Stomach (tissue), 4 donors: ENCODE measurements at regions not wholly inside any gene's neighbourhood (a gene's known extent, or its start where the extent isn't known, plus 50 kb on each side); places are given as distances from the start of the nearest gene placed in this dataset.

Experiments used
- CTCF ChIP-seq, 7 experiments: fragments of 450-650 bp in 4 of 7; fragments of 200-600 bp in 3 of 7; sonication (generic) in 3 of 7; IDR thresholded peaks; one replicate each; pipeline ENCODE4 v1.5.1; 2016 to 2019; ENCODE audit warnings: antibody characterized with exemption in 7 of 7, control low read depth in 2 of 7, mild to moderate bottlenecking in 1 of 7
- EP300 ChIP-seq: sonication (generic); formaldehyde crosslinking; IDR thresholded peaks from one replicate; pipeline ENCODE4 v1.6.1; 2017; ENCODE audit warnings: antibody characterized with exemption
- POLR2A ChIP-seq, 4 donors: fragments of 450-650 bp; IDR thresholded peaks; one replicate each; pipeline ENCODE4 v1.6.1; 2016; ENCODE audit warnings: antibody characterized with exemption in 4 of 4, control low read depth in 2 of 4, mild to moderate bottlenecking in 1 of 4, moderate library complexity in 1 of 4
- POLR2AphosphoS5 ChIP-seq, 3 donors: sonication (generic); formaldehyde crosslinking; IDR thresholded peaks; one replicate each; pipeline ENCODE4 v1.6.1; 2016; ENCODE audit warnings: antibody characterized with exemption in 3 of 3

GRCh38 chr16:27720731-27721530, 171.0 kb downstream of the KATNIP start:
- TF ChIP-seq POLR2AphosphoS5 (IDR thresholded peaks at IDR 0.05) (no peak), CTCF (IDR thresholded peaks at IDR 0.05) (no peak), POLR2A (IDR thresholded peaks at IDR 0.05) (no peak), EP300 (no peak)
